Fibroblast of mammary gland (primary cell): ENCODE measurements at regions not wholly inside any gene's neighbourhood (a gene's known extent, or its start where the extent isn't known, plus 50 kb on each side); places are given as distances from the start of the nearest gene placed in this dataset.

ENCODE experiments used
- DNase-seq: peaks from one replicate; pipeline ENCODE4 v3.0.0-alpha.2; 2010; ENCODE audit warnings: low read depth
- H3K4me3 ChIP-seq: 2 replicates; pipeline ENCODE4 v1.5.1; 2011; ENCODE audit warnings: low read depth, mild to moderate bottlenecking, low read length, moderate library complexity; ENCODE audit not compliant: control insufficient read depth
- CTCF ChIP-seq: conservative IDR thresholded peaks from 2 replicates; pipeline ENCODE4 v1.5.1; 2011; ENCODE audit warnings: low read depth, low read length, inconsistent platforms; ENCODE audit not compliant: control insufficient read depth, insufficient read depth

DNA sequence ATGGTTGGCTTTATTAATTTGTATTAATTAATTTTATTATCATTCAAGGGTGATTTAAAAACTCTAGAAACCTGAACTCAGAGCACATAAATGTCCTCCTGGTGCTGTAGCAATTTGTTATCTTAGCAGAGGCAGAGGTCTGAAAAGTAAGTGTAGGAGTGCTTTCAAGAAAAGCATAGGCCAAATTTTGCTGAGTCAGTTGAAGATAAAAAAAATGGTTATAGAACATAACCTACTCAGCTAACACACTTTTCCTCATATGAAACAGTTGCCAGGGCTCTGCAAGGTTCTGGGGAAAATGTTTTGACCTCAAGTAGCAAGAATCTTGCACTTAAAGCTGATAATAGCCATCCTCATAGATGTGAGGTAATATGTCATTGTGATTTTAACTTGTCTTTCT is 53.5 kb upstream of the CHODL start:
- DNase-seq, result no peak
- no peak for TF ChIP-seq CTCF
- H3K4me3 ChIP-seq, result no peak overlapping the region

DNA sequence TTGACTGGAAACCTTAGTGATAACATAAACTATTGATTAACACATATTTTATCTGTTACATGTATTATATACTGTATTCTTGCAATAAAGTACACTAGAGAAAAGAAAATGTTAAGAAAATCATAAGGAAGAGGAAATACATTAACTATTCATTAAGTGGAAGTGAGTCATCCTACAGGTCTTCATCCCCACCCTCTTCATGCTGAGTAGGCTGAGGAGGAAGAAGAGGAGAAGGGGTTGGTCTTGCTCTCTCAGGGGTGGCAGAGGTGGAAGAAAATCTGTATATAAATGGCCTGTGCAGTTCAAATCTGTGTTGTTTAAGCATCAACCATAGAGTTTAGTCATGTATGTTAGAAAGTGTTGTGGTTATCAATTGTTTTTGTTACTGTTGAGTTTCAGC is 66.1 kb upstream of the CHODL start:
- no peak for TF ChIP-seq CTCF
- H3K4me3 ChIP-seq, result no peak overlapping the region
- DNase-seq, result no peak

- TF ChIP-seq CTCF, result no peak
- DNase-seq, result no peak
- no peak overlapping the region for H3K4me3 ChIP-seq
Observed at GRCh38 chr21:18174370-18174769, 70.3 kb upstream of the CHODL start.

- H3K4me3 ChIP-seq, result no peak overlapping the region
- DNase-seq, result no peak
- TF ChIP-seq CTCF, result no peak
Observed at GRCh38 chr21:18170829-18171228, 73.8 kb upstream of the CHODL start.

GRCh38 chr21:18170221-18170620 is 74.4 kb upstream of the CHODL start:
- H3K4me3 ChIP-seq, result no peak overlapping the region
- TF ChIP-seq CTCF, result no peak
- no peak for DNase-seq

DNA sequence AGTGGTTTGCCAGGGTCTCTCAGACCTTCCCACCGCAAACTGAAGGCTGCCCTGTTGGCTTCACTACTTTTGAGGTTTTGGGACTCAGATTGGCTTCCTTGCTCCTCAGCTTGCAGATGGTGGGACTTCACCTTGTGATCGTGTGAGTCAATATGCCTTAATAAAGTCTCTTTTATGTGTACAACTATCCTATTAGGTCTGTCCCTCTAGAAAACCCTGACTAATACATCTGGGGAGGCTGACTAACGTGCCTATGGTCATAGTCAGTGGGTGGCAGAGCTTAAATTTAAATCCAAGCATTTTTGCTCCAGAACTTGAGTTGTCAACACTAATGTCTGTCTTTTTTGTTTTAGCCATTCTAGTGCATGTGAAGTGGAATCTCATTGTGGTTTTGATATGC is 76.5 kb upstream of the CHODL start:
- H3K4me3 ChIP-seq, result no peak overlapping the region
- TF ChIP-seq CTCF, result no peak
- DNase-seq, result no peak

- no peak for DNase-seq
- no peak for TF ChIP-seq CTCF
- H3K4me3 ChIP-seq, result no peak overlapping the region
Observed at GRCh38 chr21:18164933-18165332, 79.7 kb upstream of the CHODL start.
